GM12873 (cell line): ENCODE measurements at regions not wholly inside any gene's neighbourhood (a gene's known extent, or its start where the extent isn't known, plus 50 kb on each side); places are given as distances from the start of the nearest gene placed in this dataset.

Experiments
- TF ChIP-seq, protein P1 (sequence below): IDR thresholded peaks from 2 replicates; pipeline ENCODE4 v1.5.1; 2012; ENCODE audit warnings: low read depth, mild to moderate bottlenecking, moderate library complexity, low read length, control low read depth; ENCODE audit not compliant: insufficient read depth; ENCODE audit errors: missing control alignments

- TF ChIP-seq, protein P1, sequence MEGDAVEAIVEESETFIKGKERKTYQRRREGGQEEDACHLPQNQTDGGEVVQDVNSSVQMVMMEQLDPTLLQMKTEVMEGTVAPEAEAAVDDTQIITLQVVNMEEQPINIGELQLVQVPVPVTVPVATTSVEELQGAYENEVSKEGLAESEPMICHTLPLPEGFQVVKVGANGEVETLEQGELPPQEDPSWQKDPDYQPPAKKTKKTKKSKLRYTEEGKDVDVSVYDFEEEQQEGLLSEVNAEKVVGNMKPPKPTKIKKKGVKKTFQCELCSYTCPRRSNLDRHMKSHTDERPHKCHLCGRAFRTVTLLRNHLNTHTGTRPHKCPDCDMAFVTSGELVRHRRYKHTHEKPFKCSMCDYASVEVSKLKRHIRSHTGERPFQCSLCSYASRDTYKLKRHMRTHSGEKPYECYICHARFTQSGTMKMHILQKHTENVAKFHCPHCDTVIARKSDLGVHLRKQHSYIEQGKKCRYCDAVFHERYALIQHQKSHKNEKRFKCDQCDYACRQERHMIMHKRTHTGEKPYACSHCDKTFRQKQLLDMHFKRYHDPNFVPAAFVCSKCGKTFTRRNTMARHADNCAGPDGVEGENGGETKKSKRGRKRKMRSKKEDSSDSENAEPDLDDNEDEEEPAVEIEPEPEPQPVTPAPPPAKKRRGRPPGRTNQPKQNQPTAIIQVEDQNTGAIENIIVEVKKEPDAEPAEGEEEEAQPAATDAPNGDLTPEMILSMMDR, result no peak
These were observed 1508.2 kb downstream of the CDH11 start for GRCh38 chr16:63613701-63614100.

DNA sequence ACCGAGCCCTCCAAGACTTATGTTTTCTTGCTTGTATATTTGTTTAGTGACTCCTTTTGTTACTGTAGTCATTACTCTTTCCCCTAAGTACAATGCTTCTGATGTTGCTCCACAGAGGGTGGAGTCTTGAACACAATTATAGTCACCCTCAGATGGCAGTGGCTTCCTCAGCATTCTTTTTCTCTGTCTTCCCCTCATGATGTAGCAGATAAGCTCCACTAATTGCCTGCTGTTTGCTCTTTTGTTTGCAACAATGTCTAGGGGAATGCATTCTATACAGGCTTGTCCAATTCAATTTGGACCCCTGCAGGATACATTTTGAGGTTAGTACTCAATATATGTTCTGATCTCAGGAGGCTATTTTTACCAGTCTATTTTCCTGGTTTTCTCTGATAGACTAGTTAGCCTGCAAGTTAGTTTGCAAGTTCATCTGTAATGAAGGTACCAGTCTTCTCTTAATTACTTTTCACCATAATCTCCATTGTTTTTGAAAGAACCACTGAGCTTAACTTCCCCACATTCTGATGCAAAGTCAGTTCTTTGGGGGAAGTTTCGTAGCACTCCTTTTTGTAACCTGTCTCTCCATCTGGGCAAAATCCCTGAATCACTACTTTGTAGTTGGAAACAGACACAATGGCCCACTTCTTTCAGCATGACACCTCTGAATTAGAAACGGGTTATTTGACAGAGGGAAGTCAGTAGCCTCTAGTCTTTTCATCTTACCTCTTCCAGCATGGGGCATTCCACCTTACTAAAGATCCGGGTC is 1509.2 kb downstream of the CDH11 start:
- TF ChIP-seq, protein P1, result no peak

DNA sequence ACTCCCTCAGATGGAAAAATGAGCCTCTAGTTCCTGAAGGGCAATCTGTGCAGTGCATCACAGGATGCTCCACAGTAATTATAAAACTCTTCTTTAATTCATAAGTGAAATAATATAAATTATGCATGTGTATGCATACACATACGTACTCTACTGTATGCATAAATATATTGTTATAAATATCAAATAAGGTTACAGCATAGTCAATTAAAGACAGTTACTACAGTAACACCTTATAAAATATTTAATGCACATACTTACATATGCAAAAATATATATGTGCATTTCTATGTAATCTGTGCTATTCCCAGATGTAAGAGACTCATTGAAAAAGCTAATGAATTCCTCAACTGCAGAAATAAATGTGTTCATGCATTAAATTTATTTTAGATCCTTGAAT is 1515.1 kb downstream of the CDH11 start:
- TF ChIP-seq, protein P1, result no peak

DNA sequence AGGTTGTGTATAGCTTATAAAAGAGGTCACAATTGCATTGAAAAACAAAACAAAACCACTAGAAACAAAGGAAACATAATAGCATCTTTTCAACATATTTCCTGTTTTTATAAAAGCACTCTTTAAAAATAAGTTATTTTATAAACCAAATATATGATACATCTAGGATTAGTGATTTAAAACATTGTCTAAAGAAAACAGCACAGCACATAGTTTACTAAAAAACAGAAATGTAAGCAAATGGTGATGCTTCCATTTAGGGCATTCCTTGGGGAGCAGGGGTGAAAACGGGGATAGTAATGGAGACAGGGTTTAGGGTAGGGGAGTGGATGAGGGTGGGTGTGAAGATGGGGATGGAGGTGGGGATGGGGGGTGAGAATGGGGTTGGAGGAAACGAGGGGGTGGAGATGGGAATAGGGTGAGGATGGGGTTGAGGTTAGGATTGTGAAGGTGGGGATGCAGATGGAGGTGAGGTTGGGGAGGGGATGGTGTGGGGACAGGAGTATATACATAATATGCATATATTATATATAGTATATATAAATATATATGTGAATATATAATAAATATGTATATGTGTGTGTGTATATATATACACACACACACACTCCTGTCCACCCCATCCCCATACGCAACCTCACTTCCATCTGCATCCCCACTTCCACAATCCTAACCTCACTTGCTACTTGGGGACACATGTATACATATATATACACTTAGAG is 1519.5 kb downstream of the CDH11 start:
- TF ChIP-seq, protein P1, result no peak

DNA sequence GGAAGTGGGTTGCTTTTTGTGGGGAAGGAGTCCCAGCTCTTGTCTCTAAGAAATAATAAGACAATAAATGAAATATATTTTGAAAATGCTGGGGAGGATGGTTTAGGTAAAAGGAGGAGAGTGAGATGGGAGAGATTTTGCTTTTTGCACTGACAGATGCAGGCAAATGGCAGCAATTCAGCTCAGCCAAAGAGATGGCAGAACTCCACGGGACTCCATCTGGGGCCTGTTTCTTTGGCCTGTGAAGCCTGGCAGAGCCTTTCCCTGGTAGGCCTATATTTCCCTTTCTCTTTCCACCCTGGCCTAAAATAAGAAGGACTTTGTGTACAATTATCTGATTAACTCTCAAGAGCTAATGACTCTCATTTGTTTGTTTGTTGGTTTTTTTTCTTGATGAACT is 1525.1 kb downstream of the CDH11 start:
- TF ChIP-seq, protein P1, result no peak

GRCh38 chr16:63592852-63593251 is 1529.0 kb downstream of the CDH11 start:
- TF ChIP-seq, protein P1, result no peak

DNA sequence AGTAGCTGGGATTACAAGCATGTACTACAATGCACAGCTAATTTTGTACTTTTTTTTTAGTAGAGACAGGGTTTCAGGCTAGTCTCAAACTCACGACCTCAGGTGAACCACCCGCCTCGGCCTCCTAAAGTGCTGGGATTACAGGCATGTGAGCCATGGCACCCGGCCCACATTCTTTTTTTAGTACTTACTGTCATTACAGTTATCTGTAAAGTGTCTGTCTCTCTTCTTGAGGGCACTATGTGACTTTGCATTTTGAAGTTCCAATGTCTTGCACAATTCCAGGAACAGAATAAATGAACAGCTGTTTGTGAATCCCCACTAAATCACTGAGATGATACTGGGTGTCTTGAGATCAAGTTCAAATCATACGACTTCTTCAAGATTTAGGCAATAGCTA is 1540.3 kb downstream of the CDH11 start:
- TF ChIP-seq, protein P1, result no peak
